Keratinocyte (primary cell): ENCODE measurements at regions not wholly inside any gene's neighbourhood (a gene's known extent, or its start where the extent isn't known, plus 50 kb on each side); places are given as distances from the start of the nearest gene placed in this dataset.
"Not testable (repeated sequence)": the region's sequence is repeated elsewhere in the genome, so short reads cannot be mapped to it uniquely, and the experiment has no call there.

Experiments used
- DNase-seq: peaks from one replicate; pipeline ENCODE4 v3.0.0-alpha.2; 2011; ENCODE audit warnings: low read depth, missing footprints, low spot score
- FAIRE-seq: peaks from 2 replicates; lab custom pipeline; 2011; peaks lifted over from hg19 to GRCh38; lab: Jason Lieb, UNC
- H2AFZ ChIP-seq: 2 replicates; pipeline ENCODE4 v1.6.0; 2012; ENCODE audit warnings: low read length, control low read depth, inconsistent platforms; ENCODE audit not compliant: control insufficient read depth
- H3K27ac ChIP-seq: 2 replicates; pipeline ENCODE4 v1.5.1; 2011; ENCODE audit warnings: low read length; ENCODE audit not compliant: control insufficient read depth, insufficient read depth
- H3K27me3 ChIP-seq: 3 replicates; pipeline ENCODE4 v1.6.0; 2011; ENCODE audit warnings: low read length; ENCODE audit not compliant: control insufficient read depth, insufficient read depth; ENCODE audit errors: extremely low read depth
- H3K36me3 ChIP-seq, 2 experiments: 2 replicates in 1 of 2; 3 replicates in 1 of 2; pipeline ENCODE4 v1.5.1; 2011; ENCODE audit warnings: low read length in 2 of 2, mild to moderate bottlenecking in 1 of 2; ENCODE audit not compliant: control insufficient read depth in 2 of 2, insufficient read depth in 2 of 2; ENCODE audit errors: extremely low read depth in 1 of 2
- H3K4me1 ChIP-seq: 3 replicates; pipeline ENCODE4 v1.5.1; 2011; ENCODE audit warnings: low read length; ENCODE audit not compliant: control insufficient read depth, insufficient read depth; ENCODE audit errors: extremely low read depth
- H3K4me2 ChIP-seq: 3 replicates; pipeline ENCODE4 v1.6.0; 2011; ENCODE audit warnings: low read depth, low read length; ENCODE audit not compliant: control insufficient read depth, insufficient read depth; ENCODE audit errors: extremely low read depth
- H3K4me3 ChIP-seq, 3 experiments: fragments of 200-600 bp in 1 of 3; sonication (generic) in 1 of 3; 2 replicates in 2 of 3; 3 replicates in 1 of 3; pipeline ENCODE4 v1.5.1; 2011 to 2016; ENCODE audit warnings: low read length in 3 of 3, mild to moderate bottlenecking in 3 of 3, control low read depth in 2 of 3, inconsistent platforms in 1 of 3, low read depth in 1 of 3, mixed read lengths in 1 of 3, mixed run types in 1 of 3, moderate library complexity in 1 of 3; ENCODE audit not compliant: control insufficient read depth in 2 of 3, insufficient read depth in 2 of 3; ENCODE audit errors: extremely low read depth in 1 of 3
- H3K79me2 ChIP-seq: 2 replicates; pipeline ENCODE4 v1.6.0; 2012; ENCODE audit warnings: low read length; ENCODE audit not compliant: control insufficient read depth, insufficient read depth
- H3K9ac ChIP-seq: 3 replicates; pipeline ENCODE4 v1.6.0; 2011; ENCODE audit warnings: low read length; ENCODE audit not compliant: control insufficient read depth, insufficient read depth; ENCODE audit errors: extremely low read depth
- H3K9me1 ChIP-seq: 3 replicates; pipeline ENCODE4 v1.6.0; 2011; ENCODE audit warnings: low read length; ENCODE audit not compliant: control insufficient read depth, insufficient read depth; ENCODE audit errors: extremely low read depth
- H3K9me3 ChIP-seq: 2 replicates; pipeline ENCODE4 v1.5.1; 2012; ENCODE audit warnings: low read depth, low read length; ENCODE audit not compliant: control insufficient read depth
- H4K20me1 ChIP-seq: 3 replicates; pipeline ENCODE4 v1.6.0; 2011; ENCODE audit warnings: low read length; ENCODE audit not compliant: control insufficient read depth, insufficient read depth; ENCODE audit errors: extremely low read depth
- CTCF ChIP-seq, 3 experiments: IDR thresholded peaks in 1 of 3; conservative IDR thresholded peaks in 1 of 3; optimal IDR thresholded peaks in 1 of 3; 2 replicates in 2 of 3; 3 replicates in 1 of 3; pipeline versions ENCODE3 to v1.5.1; 2011; ENCODE audit warnings: low read length in 3 of 3, mild to moderate bottlenecking in 3 of 3, moderate library complexity in 2 of 3, control low read depth in 1 of 3, inconsistent platforms in 1 of 3; ENCODE audit not compliant: insufficient read depth in 2 of 3; ENCODE audit errors: extremely low read depth in 1 of 3
- EZH2 ChIP-seq: IDR thresholded peaks from one replicate; pipeline ENCODE4 v1.6.1; 2012; ENCODE audit warnings: inconsistent platforms, mild to moderate bottlenecking, low read length, moderate library complexity
- dilution Hi-C: fragments of 300-500 bp; cut with MboI; formaldehyde crosslinking; loops from one replicate; pipeline ENCODE4 v1.7.0; 2020; ENCODE audit warnings: low sequenced_read_pairs; ENCODE audit not compliant: extremely low pct_ligation_motif_present

GRCh38 chr2:16053437-16054257 is 113.3 kb downstream of the MYCN start:
- Histone ChIP-seq H3K4me1 (no peaks in the 10 kb centered on the region), H3K79me2 (no peaks in the 10 kb centered on the region), H3K4me2 (no peak overlapping the region), H3K36me3 (no peaks in the 10 kb centered on the region), H3K27ac (no peak overlapping the region), H3K27me3 (no peaks in the 10 kb centered on the region), H4K20me1 (no peaks in the 10 kb centered on the region), H3K9ac (no peak overlapping the region), H2AFZ (no peak overlapping the region), H3K4me3 (no peak overlapping the region), H3K9me3 (no peaks in the 10 kb centered on the region), H3K9me1 (no peaks in the 10 kb centered on the region)
- no peak for FAIRE-seq
- TF ChIP-seq CTCF (optimal IDR thresholded peaks at IDR 0.05 in 1 of 3, IDR thresholded peaks at IDR 0.05 in 1 of 3, conservative IDR thresholded peaks at IDR 0.05 in 1 of 3; ENCODE audit: extremely low read depth in 1 of 3, insufficient read depth in 2 of 3, low read length in 3 of 3) (no peak), EZH2 (no peak)
- DNase-seq: no peak
- dilution Hi-C loops: no loop called here

- not testable (repeated sequence) for H4K20me1 ChIP-seq
Observed at GRCh38 chr2:16052571-16053052, 112.3 kb downstream of the MYCN start.

More at GRCh38 chr2:16052571-16053052, 112.3 kb downstream of the MYCN start:
- H3K27me3 ChIP-seq, H3K27ac ChIP-seq, H3K9me1 ChIP-seq, dilution Hi-C loops, H3K4me1 ChIP-seq, H3K4me2 ChIP-seq, H2AFZ ChIP-seq, DNase-seq, FAIRE-seq, H3K9ac ChIP-seq, H3K4me3 ChIP-seq, H3K79me2 ChIP-seq, H3K9me3 ChIP-seq, H3K36me3 ChIP-seq: not testable (repeated sequence)
